ENCODE measurements at regions not wholly inside any gene's neighbourhood (a gene's known extent, or its start where the extent isn't known, plus 50 kb on each side); places are given as distances from the start of the nearest gene placed in this dataset.

DNA sequence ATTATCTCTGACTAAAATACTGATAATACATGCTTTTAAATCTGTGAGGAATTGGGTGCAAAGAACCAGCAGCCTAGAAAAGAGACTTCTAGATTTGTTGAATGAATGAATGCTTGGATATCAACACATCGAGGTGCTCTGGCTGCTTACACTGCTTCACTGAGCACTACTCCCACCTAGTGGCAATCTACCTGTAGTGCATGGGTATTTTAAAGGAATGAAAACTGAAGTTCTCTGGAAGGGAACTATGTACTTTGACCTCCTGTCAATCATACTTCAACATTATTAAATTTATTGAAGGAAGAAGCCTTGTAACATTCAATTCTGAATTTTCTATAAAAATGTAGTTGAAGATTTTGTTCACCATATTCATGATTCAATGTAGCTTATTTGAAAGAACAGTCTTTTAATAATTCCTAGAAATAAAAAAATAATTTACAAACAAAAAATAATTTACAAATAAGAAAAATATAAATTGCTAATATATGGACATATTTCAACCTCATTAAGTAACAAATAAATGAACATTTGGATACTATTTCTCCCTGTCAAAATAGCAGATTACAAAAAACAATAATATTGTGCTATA, 111.2 kb upstream of the MMS22L start (continued):
- TF ChIP-seq RNF2 (IDR thresholded peaks at IDR 0.05; ENCODE audit: borderline replicate concordance, low read depth, low read length, missing control alignments, poor library complexity, severe bottlenecking), result no peak
- no peak for TF ChIP-seq SP4 (IDR thresholded peaks at IDR 0.05; ENCODE audit: low read length)
- no peak for TF ChIP-seq TBP (IDR thresholded peaks at IDR 0.05; ENCODE audit: low read depth, low read length)
- no peak for TF ChIP-seq ZNF274 (IDR thresholded peaks at IDR 0.05; ENCODE audit: borderline replicate concordance, extremely low read depth, low read length)
- TF ChIP-seq, protein P1, sequence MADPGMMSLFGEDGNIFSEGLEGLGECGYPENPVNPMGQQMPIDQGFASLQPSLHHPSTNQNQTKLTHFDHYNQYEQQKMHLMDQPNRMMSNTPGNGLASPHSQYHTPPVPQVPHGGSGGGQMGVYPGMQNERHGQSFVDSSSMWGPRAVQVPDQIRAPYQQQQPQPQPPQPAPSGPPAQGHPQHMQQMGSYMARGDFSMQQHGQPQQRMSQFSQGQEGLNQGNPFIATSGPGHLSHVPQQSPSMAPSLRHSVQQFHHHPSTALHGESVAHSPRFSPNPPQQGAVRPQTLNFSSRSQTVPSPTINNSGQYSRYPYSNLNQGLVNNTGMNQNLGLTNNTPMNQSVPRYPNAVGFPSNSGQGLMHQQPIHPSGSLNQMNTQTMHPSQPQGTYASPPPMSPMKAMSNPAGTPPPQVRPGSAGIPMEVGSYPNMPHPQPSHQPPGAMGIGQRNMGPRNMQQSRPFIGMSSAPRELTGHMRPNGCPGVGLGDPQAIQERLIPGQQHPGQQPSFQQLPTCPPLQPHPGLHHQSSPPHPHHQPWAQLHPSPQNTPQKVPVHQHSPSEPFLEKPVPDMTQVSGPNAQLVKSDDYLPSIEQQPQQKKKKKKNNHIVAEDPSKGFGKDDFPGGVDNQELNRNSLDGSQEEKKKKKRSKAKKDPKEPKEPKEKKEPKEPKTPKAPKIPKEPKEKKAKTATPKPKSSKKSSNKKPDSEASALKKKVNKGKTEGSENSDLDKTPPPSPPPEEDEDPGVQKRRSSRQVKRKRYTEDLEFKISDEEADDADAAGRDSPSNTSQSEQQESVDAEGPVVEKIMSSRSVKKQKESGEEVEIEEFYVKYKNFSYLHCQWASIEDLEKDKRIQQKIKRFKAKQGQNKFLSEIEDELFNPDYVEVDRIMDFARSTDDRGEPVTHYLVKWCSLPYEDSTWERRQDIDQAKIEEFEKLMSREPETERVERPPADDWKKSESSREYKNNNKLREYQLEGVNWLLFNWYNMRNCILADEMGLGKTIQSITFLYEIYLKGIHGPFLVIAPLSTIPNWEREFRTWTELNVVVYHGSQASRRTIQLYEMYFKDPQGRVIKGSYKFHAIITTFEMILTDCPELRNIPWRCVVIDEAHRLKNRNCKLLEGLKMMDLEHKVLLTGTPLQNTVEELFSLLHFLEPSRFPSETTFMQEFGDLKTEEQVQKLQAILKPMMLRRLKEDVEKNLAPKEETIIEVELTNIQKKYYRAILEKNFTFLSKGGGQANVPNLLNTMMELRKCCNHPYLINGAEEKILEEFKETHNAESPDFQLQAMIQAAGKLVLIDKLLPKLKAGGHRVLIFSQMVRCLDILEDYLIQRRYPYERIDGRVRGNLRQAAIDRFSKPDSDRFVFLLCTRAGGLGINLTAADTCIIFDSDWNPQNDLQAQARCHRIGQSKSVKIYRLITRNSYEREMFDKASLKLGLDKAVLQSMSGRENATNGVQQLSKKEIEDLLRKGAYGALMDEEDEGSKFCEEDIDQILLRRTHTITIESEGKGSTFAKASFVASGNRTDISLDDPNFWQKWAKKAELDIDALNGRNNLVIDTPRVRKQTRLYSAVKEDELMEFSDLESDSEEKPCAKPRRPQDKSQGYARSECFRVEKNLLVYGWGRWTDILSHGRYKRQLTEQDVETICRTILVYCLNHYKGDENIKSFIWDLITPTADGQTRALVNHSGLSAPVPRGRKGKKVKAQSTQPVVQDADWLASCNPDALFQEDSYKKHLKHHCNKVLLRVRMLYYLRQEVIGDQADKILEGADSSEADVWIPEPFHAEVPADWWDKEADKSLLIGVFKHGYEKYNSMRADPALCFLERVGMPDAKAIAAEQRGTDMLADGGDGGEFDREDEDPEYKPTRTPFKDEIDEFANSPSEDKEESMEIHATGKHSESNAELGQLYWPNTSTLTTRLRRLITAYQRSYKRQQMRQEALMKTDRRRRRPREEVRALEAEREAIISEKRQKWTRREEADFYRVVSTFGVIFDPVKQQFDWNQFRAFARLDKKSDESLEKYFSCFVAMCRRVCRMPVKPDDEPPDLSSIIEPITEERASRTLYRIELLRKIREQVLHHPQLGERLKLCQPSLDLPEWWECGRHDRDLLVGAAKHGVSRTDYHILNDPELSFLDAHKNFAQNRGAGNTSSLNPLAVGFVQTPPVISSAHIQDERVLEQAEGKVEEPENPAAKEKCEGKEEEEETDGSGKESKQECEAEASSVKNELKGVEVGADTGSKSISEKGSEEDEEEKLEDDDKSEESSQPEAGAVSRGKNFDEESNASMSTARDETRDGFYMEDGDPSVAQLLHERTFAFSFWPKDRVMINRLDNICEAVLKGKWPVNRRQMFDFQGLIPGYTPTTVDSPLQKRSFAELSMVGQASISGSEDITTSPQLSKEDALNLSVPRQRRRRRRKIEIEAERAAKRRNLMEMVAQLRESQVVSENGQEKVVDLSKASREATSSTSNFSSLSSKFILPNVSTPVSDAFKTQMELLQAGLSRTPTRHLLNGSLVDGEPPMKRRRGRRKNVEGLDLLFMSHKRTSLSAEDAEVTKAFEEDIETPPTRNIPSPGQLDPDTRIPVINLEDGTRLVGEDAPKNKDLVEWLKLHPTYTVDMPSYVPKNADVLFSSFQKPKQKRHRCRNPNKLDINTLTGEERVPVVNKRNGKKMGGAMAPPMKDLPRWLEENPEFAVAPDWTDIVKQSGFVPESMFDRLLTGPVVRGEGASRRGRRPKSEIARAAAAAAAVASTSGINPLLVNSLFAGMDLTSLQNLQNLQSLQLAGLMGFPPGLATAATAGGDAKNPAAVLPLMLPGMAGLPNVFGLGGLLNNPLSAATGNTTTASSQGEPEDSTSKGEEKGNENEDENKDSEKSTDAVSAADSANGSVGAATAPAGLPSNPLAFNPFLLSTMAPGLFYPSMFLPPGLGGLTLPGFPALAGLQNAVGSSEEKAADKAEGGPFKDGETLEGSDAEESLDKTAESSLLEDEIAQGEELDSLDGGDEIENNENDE (IDR thresholded peaks at IDR 0.05; ENCODE audit: insufficient replicate concordance, low read length), result no peak
- TF ChIP-seq SRF (IDR thresholded peaks at IDR 0.05; ENCODE audit: low read depth, low read length), result no peak
- no peak for TF ChIP-seq SP1 (IDR thresholded peaks at IDR 0.05; ENCODE audit: low read depth, low read length)
- TF ChIP-seq, protein P2, sequence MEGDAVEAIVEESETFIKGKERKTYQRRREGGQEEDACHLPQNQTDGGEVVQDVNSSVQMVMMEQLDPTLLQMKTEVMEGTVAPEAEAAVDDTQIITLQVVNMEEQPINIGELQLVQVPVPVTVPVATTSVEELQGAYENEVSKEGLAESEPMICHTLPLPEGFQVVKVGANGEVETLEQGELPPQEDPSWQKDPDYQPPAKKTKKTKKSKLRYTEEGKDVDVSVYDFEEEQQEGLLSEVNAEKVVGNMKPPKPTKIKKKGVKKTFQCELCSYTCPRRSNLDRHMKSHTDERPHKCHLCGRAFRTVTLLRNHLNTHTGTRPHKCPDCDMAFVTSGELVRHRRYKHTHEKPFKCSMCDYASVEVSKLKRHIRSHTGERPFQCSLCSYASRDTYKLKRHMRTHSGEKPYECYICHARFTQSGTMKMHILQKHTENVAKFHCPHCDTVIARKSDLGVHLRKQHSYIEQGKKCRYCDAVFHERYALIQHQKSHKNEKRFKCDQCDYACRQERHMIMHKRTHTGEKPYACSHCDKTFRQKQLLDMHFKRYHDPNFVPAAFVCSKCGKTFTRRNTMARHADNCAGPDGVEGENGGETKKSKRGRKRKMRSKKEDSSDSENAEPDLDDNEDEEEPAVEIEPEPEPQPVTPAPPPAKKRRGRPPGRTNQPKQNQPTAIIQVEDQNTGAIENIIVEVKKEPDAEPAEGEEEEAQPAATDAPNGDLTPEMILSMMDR (IDR thresholded peaks at IDR 0.05; ENCODE audit: control extremely low read depth in 1 of 3, insufficient read depth in 1 of 3, low read depth in 1 of 3, low read length in 3 of 3), result peak in 2 of 3 experiments; percentile 83; a peak in 3 of 4 replicates
- TF ChIP-seq POU5F1 (IDR thresholded peaks at IDR 0.05; ENCODE audit: low read depth, low read length), result peak; percentile 16; the same call in 1 of the 2 replicates
